ENCODE measurements at regions not wholly inside any gene's neighbourhood (a gene's known extent, or its start where the extent isn't known, plus 50 kb on each side); places are given as distances from the start of the nearest gene placed in this dataset.

DNA sequence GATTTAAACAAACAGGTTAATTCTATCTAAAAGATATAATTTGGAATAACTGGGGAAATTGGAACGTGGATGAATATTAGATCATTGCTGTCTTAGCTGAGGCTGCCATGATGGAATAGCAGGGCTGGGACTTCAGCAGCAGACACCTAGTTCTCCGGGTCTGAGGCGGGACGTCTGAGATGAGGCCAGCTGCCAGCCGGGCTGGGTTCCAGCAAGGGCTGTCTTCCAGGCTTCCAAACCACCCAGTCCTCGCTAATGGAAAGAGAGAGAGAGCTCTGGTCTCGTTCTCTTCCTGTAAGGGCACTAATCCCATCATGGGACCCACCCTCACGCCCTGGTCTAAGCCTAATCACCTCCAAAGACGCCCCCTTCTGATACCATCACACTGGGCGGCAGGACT is 85.7 kb downstream of the ADRA2C start:
- TF ChIP-seq, protein P1, sequence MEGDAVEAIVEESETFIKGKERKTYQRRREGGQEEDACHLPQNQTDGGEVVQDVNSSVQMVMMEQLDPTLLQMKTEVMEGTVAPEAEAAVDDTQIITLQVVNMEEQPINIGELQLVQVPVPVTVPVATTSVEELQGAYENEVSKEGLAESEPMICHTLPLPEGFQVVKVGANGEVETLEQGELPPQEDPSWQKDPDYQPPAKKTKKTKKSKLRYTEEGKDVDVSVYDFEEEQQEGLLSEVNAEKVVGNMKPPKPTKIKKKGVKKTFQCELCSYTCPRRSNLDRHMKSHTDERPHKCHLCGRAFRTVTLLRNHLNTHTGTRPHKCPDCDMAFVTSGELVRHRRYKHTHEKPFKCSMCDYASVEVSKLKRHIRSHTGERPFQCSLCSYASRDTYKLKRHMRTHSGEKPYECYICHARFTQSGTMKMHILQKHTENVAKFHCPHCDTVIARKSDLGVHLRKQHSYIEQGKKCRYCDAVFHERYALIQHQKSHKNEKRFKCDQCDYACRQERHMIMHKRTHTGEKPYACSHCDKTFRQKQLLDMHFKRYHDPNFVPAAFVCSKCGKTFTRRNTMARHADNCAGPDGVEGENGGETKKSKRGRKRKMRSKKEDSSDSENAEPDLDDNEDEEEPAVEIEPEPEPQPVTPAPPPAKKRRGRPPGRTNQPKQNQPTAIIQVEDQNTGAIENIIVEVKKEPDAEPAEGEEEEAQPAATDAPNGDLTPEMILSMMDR (IDR thresholded peaks at IDR 0.05; ENCODE audit: poor library complexity) = no peak
- no peak for TF ChIP-seq EZH2 (IDR thresholded peaks at IDR 0.05; ENCODE audit: borderline replicate concordance)
- TF ChIP-seq EZH2phosphoT487 (IDR thresholded peaks at IDR 0.05; ENCODE audit: low read depth, severe bottlenecking, unreplicated experiment) = no peak
- WGBS (ENCODE audit: low lambda C conversion rate, missing lambda C conversion rate) = 74% methylated on average over 10 of the region's 10 CpGs
- DNase-seq (ENCODE audit: low spot score) = no peak
- H3K27ac ChIP-seq = no peak overlapping the region
- H3K4me3 ChIP-seq = no peak overlapping the region
- peaks cover 11% of the 10 kb centered on the region for H3K27me3 ChIP-seq
- H2AFZ ChIP-seq = no peak overlapping the region
- no peak overlapping the region for H3K4me2 ChIP-seq
- H4K20me1 ChIP-seq (ENCODE audit: insufficient read depth, poor library complexity, severe bottlenecking) = no peaks in the 10 kb centered on the region
- no peaks in the 10 kb centered on the region for H3K79me2 ChIP-seq
- H3K9me2 ChIP-seq (replicated peaks; ENCODE audit: insufficient read depth) = no peaks in the 10 kb centered on the region
- no peaks in the 10 kb centered on the region for H3K4me1 ChIP-seq (ENCODE audit: insufficient read depth)
- no peaks in the 10 kb centered on the region for H3K9me3 ChIP-seq (ENCODE audit: low read depth)
- no peaks in the 10 kb centered on the region for H3K36me3 ChIP-seq (replicated peaks; ENCODE audit: insufficient read depth, low read depth)

DNA sequence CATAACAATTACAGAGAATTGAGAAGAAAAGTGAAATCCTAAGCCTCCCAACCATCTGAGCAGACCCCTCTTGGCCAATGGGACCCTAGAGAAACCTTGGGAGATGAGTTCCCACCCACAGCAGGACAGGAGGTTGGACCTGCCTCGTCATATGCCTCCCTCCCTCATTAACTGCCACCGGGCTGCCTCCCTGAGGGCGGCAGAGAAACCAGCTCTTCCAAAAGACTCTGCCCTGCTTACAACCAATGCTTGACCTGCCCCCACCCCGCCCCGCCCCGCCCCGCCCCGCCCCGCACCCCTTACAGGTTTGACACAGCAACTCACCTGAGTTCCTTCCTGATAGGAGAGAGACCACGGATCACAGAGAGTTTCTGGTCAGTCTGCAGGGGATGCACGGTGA is 86.1 kb downstream of the ADRA2C start:
- no peak overlapping the region for H3K27ac ChIP-seq
- no peaks in the 10 kb centered on the region for H3K79me2 ChIP-seq
- H3K4me2 ChIP-seq = no peak overlapping the region
- TF ChIP-seq EZH2 (IDR thresholded peaks at IDR 0.05; ENCODE audit: borderline replicate concordance) (no peak), EZH2phosphoT487 (IDR thresholded peaks at IDR 0.05; ENCODE audit: low read depth, severe bottlenecking, unreplicated experiment) (no peak)
- TF ChIP-seq, protein P1 (IDR thresholded peaks at IDR 0.05; ENCODE audit: poor library complexity) = no peak
- no peak overlapping the region for H3K4me3 ChIP-seq
- 65% methylated on average over 9 of the region's 11 CpGs for WGBS (ENCODE audit: low lambda C conversion rate, missing lambda C conversion rate)
- H3K9me3 ChIP-seq (ENCODE audit: low read depth) = no peaks in the 10 kb centered on the region
- no peaks in the 10 kb centered on the region for H3K9me2 ChIP-seq (replicated peaks; ENCODE audit: insufficient read depth)
- no peak for DNase-seq (ENCODE audit: low spot score)
- no peaks in the 10 kb centered on the region for H4K20me1 ChIP-seq (ENCODE audit: insufficient read depth, poor library complexity, severe bottlenecking)
- H2AFZ ChIP-seq = no peak overlapping the region
- H3K27me3 ChIP-seq = peaks cover 11% of the 10 kb centered on the region
- no peaks in the 10 kb centered on the region for H3K4me1 ChIP-seq (ENCODE audit: insufficient read depth)
- no peaks in the 10 kb centered on the region for H3K36me3 ChIP-seq (replicated peaks; ENCODE audit: insufficient read depth, low read depth)

DNA sequence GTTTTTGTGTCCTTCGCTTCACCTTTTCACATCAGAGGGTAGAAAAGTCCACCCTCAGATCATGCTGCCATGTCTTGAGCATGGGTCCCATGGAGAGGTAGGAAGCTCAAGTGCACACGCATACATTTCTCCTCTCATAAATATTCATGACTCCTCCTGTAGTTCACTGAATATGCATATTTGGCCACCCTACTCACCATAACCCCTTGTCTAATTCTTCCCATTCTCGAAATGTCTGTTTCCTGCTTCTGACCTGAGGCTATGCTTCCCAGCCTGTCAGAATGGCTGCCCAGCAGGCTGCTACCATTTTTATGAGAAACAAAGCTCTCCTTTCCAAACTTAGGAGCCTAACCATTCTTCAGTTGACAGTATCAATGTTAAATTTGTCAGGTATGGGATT is 86.5 kb downstream of the ADRA2C start:
- Histone ChIP-seq H3K4me3 (no peak overlapping the region), H3K27ac (no peak overlapping the region), H2AFZ (no peak overlapping the region), H3K79me2 (no peaks in the 10 kb centered on the region), H3K4me1 (ENCODE audit: insufficient read depth) (no peaks in the 10 kb centered on the region), H3K36me3 (replicated peaks; ENCODE audit: insufficient read depth, low read depth) (no peaks in the 10 kb centered on the region), H3K9me3 (ENCODE audit: low read depth) (no peaks in the 10 kb centered on the region), H3K4me2 (no peak overlapping the region), H4K20me1 (ENCODE audit: insufficient read depth, poor library complexity, severe bottlenecking) (no peaks in the 10 kb centered on the region), H3K27me3 (peaks cover 11% of the 10 kb centered on the region), H3K9me2 (replicated peaks; ENCODE audit: insufficient read depth) (no peaks in the 10 kb centered on the region)
- TF ChIP-seq EZH2phosphoT487 (IDR thresholded peaks at IDR 0.05; ENCODE audit: low read depth, severe bottlenecking, unreplicated experiment) = no peak
- TF ChIP-seq EZH2 (IDR thresholded peaks at IDR 0.05; ENCODE audit: borderline replicate concordance) = no peak
- TF ChIP-seq, protein P1 (IDR thresholded peaks at IDR 0.05; ENCODE audit: poor library complexity) = no peak
- WGBS (ENCODE audit: low lambda C conversion rate, missing lambda C conversion rate) = 83% methylated on average over 3 of the region's 3 CpGs
- no peak for DNase-seq (ENCODE audit: low spot score)

Data from hepatocyte (in vitro differentiated cells).